ENCODE measurements at regions not wholly inside any gene's neighbourhood (a gene's known extent, or its start where the extent isn't known, plus 50 kb on each side); places are given as distances from the start of the nearest gene placed in this dataset.

DNA sequence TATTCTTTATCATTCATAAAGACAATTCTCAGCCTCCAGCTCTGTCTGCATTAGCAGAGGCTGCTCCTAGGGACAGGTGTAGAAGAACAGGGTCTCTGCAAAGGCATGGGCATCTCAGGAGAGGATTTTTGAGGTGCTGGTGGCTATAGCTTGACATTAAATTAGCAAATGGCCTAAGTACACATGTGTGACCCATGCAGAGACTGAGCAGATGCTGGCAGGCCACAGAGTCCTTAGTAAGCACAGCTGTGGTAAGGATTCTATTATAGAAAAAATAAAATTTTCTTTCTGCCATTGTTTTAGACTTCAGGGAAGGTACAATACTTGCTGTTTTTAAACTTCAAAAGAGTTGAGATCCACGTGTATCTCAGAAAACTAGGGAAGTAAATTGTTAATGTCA is 177.5 kb upstream of the DUSP10 start:
- TF ChIP-seq, protein P1, sequence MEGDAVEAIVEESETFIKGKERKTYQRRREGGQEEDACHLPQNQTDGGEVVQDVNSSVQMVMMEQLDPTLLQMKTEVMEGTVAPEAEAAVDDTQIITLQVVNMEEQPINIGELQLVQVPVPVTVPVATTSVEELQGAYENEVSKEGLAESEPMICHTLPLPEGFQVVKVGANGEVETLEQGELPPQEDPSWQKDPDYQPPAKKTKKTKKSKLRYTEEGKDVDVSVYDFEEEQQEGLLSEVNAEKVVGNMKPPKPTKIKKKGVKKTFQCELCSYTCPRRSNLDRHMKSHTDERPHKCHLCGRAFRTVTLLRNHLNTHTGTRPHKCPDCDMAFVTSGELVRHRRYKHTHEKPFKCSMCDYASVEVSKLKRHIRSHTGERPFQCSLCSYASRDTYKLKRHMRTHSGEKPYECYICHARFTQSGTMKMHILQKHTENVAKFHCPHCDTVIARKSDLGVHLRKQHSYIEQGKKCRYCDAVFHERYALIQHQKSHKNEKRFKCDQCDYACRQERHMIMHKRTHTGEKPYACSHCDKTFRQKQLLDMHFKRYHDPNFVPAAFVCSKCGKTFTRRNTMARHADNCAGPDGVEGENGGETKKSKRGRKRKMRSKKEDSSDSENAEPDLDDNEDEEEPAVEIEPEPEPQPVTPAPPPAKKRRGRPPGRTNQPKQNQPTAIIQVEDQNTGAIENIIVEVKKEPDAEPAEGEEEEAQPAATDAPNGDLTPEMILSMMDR (IDR thresholded peaks at IDR 0.05): no peak
- no peak for TF ChIP-seq POLR2A (IDR thresholded peaks at IDR 0.05)
